Spleen (tissue), 11 donors: ENCODE measurements at regions not wholly inside any gene's neighbourhood (a gene's known extent, or its start where the extent isn't known, plus 50 kb on each side); places are given as distances from the start of the nearest gene placed in this dataset.

Source experiments
- DNase-seq: peaks from one replicate; pipeline ENCODE4 v3.0.0-alpha.2; 2020
- H3K27ac ChIP-seq, 8 donors: fragments of 200-600 bp; sonication (generic) in 7 of 8; 1 replicate in 4 of 8; 2 replicates in 4 of 8; pipeline versions ENCODE4 v1.5.0 to v1.8.0; 2016 to 2021; ENCODE audit warnings: inconsistent platforms in 4 of 8, mild to moderate bottlenecking in 4 of 8, moderate library complexity in 1 of 8
- H3K27me3 ChIP-seq, 7 donors: fragments of 200-600 bp; sonication (generic) in 6 of 7; replicated peaks in 1 of 7; 1 replicate in 4 of 7; 2 replicates in 3 of 7; pipeline versions ENCODE4 v1.5.0 to v1.8.0; 2016 to 2021; ENCODE audit warnings: inconsistent platforms in 3 of 7, mild to moderate bottlenecking in 1 of 7
- H3K36me3 ChIP-seq, 6 donors: fragments of 200-600 bp; sonication (generic) in 5 of 6; 1 replicate in 4 of 6; 2 replicates in 2 of 6; pipeline versions ENCODE4 v1.5.0 to v1.8.0; 2016 to 2021; ENCODE audit warnings: inconsistent platforms in 2 of 6
- H3K4me1 ChIP-seq, 6 donors: fragments of 200-600 bp; sonication (generic) in 5 of 6; 1 replicate in 3 of 6; 2 replicates in 3 of 6; pipeline versions ENCODE4 v1.5.0 to v1.8.0; 2016 to 2021; ENCODE audit warnings: inconsistent platforms in 3 of 6
- H3K4me3 ChIP-seq, 8 donors: fragments of 200-600 bp; sonication (generic) in 7 of 8; 1 replicate in 4 of 8; 2 replicates in 4 of 8; pipeline versions ENCODE4 v1.5.0 to v1.8.0; 2016 to 2021; ENCODE audit warnings: inconsistent platforms in 4 of 8, mild to moderate bottlenecking in 4 of 8, moderate library complexity in 2 of 8
- H3K9me3 ChIP-seq, 8 donors: fragments of 200-600 bp; sonication (generic) in 7 of 8; 1 replicate in 4 of 8; 2 replicates in 4 of 8; pipeline versions ENCODE4 v1.5.0 to v1.8.0; 2016 to 2021; ENCODE audit warnings: inconsistent platforms in 4 of 8
- CTCF ChIP-seq, 11 experiments: fragments of 200-600 bp in 7 of 11; fragments of 450-650 bp in 4 of 11; sonication (generic) in 4 of 11; IDR thresholded peaks in 8 of 11; conservative IDR thresholded peaks in 3 of 11; 1 replicate in 7 of 11; 2 replicates in 4 of 11; pipeline versions ENCODE4 v1.4.0 to v1.8.0; 2016 to 2021; ENCODE audit warnings: antibody characterized with exemption in 11 of 11, inconsistent platforms in 4 of 11, mild to moderate bottlenecking in 1 of 11
- POLR2A ChIP-seq, 3 donors: fragments of 450-650 bp; IDR thresholded peaks; one replicate each; pipeline ENCODE4 v1.5.1; 2017; ENCODE audit warnings: antibody characterized with exemption in 3 of 3, mild to moderate bottlenecking in 1 of 3
- POLR2AphosphoS5 ChIP-seq, 3 donors: sonication (generic); formaldehyde crosslinking; IDR thresholded peaks; one replicate each; pipeline ENCODE4 v1.5.1; 2017; ENCODE audit warnings: antibody characterized with exemption in 3 of 3
- WGBS, 5 donors: extraction: QIAGEN DNeasy Blood & Tissue Kit in 3 of 5; methylation state at CpG; one replicate each; pipeline versions ENCODE4 v1.1.5 to v1.1.7; 2013 to 2018; 5-methylcytosine and 5-hydroxymethylcytosine counted together
- intact Hi-C: fragments of 100-400 bp; cut with DNase I; formaldehyde crosslinking; loops from one replicate; pipeline ENCODE4 v1.15.0; 2023; ENCODE audit warnings: low total_unique reads
- donor health status: healthy with polysubstance abuse.
- donor health status: DM: no; HTN: no; CAD: no; lungs with moderate emphysema.
- donor health status: DM: no; HTN: no; CAD: no.
- donor health status: Bipolar disorder and iron deficiency.
- donor health status: healthy.
- donor health status: DM: no; HTN: no; CAD: no.
- donor health status: DM: yes; HTN: yes; CAD: no.

GRCh38 chr16:86877108-86877507 lies 298.8 kb downstream of the FOXL1 start:
- TF ChIP-seq POLR2AphosphoS5 (IDR thresholded peaks at IDR 0.05) = no peak
- TF ChIP-seq POLR2A (IDR thresholded peaks at IDR 0.05) = no peak
- TF ChIP-seq CTCF (IDR thresholded peaks at IDR 0.05 in 8 of 11, conservative IDR thresholded peaks at IDR 0.05 in 3 of 11) = no peak
- no peaks in the 10 kb centered on the region for H3K36me3 ChIP-seq
- H3K4me1 ChIP-seq = no peaks in the 10 kb centered on the region
- no peak overlapping the region for H3K27ac ChIP-seq
- peaks cover 0 to 12% (median 0%) of the 10 kb centered on the region in 8 donors for H3K9me3 ChIP-seq
- no peak overlapping the region for H3K4me3 ChIP-seq
- intact Hi-C loops = no loop called here
- 77 to 87% (median 79%) methylated on average over 10 of the region's 10 CpGs for WGBS, 5 donors
- peaks cover 0 to 93% (median 19%) of the 10 kb centered on the region in 7 donors for H3K27me3 ChIP-seq
- DNase-seq = no peak

- Histone ChIP-seq H3K27ac (no peak overlapping the region), H3K36me3 (no peaks in the 10 kb centered on the region), H3K27me3 (peaks cover 0 to 93% (median 19%) of the 10 kb centered on the region in 7 donors), H3K9me3 (peaks cover 0 to 11% (median 0%) of the 10 kb centered on the region in 8 donors), H3K4me3 (no peak overlapping the region), H3K4me1 (no peaks in the 10 kb centered on the region)
- intact Hi-C loops = no loop called here
- 24 to 41% (median 31%) methylated on average over 2 of the region's 2 CpGs for WGBS, 5 donors
- no peak for DNase-seq
- TF ChIP-seq POLR2A (IDR thresholded peaks at IDR 0.05) (no peak), CTCF (IDR thresholded peaks at IDR 0.05 in 8 of 11, conservative IDR thresholded peaks at IDR 0.05 in 3 of 11) (no peak)
These were observed 299.5 kb downstream of the FOXL1 start for GRCh38 chr16:86877835-86878234.

- H3K27me3 ChIP-seq = peaks cover 0 to 90% (median 19%) of the 10 kb centered on the region in 7 donors
- intact Hi-C loops = no loop called here
- DNase-seq = no peak
- H3K36me3 ChIP-seq = no peaks in the 10 kb centered on the region
- H3K9me3 ChIP-seq = peaks cover 0 to 5% (median 0%) of the 10 kb centered on the region in 8 donors
- 16 to 24% (median 20%) methylated on average over 32 to 38 of the region's 38 CpGs for WGBS, 5 donors
- no peaks in the 10 kb centered on the region for H3K4me1 ChIP-seq
- no peak overlapping the region for H3K27ac ChIP-seq
- TF ChIP-seq CTCF (IDR thresholded peaks at IDR 0.05 in 8 of 11, conservative IDR thresholded peaks at IDR 0.05 in 3 of 11) (no peak), POLR2AphosphoS5 (IDR thresholded peaks at IDR 0.05) (no peak), POLR2A (IDR thresholded peaks at IDR 0.05) (no peak)
- H3K4me3 ChIP-seq = no peak overlapping the region
These were observed 300.1 kb downstream of the FOXL1 start for GRCh38 chr16:86878236-86879080.

GRCh38 chr16:86879268-86879667 lies 300.9 kb downstream of the FOXL1 start:
- Histone ChIP-seq H3K4me3 (no peak overlapping the region), H3K27ac (no peak overlapping the region), H3K9me3 (no peaks in the 10 kb centered on the region), H3K27me3 (peaks cover 0 to 90% (median 19%) of the 10 kb centered on the region in 7 donors), H3K36me3 (no peaks in the 10 kb centered on the region), H3K4me1 (no peaks in the 10 kb centered on the region)
- TF ChIP-seq CTCF (IDR thresholded peaks at IDR 0.05 in 8 of 11, conservative IDR thresholded peaks at IDR 0.05 in 3 of 11) (no peak), POLR2A (IDR thresholded peaks at IDR 0.05) (no peak), POLR2AphosphoS5 (IDR thresholded peaks at IDR 0.05) (no peak)
- DNase-seq = no peak
- intact Hi-C loops = no loop called here
- WGBS, 5 donors = 88 to 92% (median 89%) methylated on average over 10 to 11 of the region's 11 CpGs
